Stimulated activated naive CD8-positive, alpha-beta T cell treated with anti-CD3 and anti-CD28 coated beads, Interleukin-15, Interleukin-2, amounts not matched to agents 100 U/mL and 50 U/mL, for 24 hours (primary cell): ENCODE measurements at regions not wholly inside any gene's neighbourhood (a gene's known extent, or its start where the extent isn't known, plus 50 kb on each side); places are given as distances from the start of the nearest gene placed in this dataset.
"Not testable (repeated sequence)": the region's sequence is repeated elsewhere in the genome, so short reads cannot be mapped to it uniquely, and the experiment has no call there.

Source experiments
- ATAC-seq: fragments of 150-1000 bp; cut with Tn5 transposase; one replicate; pipeline ENCODE4 v1.10.0; 2021
- DNase-seq: peaks from one replicate; pipeline ENCODE4 v3.0.0; 2021

DNA sequence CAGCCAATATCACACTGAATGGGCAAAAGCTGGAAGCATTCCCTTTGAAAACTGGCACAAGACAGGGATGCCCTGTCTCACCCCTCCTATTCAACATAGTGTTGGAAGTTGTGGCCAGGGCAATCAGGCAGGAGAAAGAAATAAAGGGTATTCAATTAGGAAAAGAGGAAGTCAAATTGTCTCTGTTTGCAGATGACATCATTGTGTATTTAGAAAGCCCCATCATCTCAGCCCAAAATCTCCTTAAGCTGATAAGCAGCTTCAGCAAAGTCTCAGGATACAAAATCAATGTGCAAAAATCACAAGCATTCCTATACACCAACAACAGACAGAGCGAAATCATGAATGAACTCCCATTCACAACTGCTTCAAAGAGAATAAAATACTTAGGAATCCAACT lies 223.2 kb downstream of the MEX3B start:
- not testable (repeated sequence) for ATAC-seq, DNase-seq

DNA sequence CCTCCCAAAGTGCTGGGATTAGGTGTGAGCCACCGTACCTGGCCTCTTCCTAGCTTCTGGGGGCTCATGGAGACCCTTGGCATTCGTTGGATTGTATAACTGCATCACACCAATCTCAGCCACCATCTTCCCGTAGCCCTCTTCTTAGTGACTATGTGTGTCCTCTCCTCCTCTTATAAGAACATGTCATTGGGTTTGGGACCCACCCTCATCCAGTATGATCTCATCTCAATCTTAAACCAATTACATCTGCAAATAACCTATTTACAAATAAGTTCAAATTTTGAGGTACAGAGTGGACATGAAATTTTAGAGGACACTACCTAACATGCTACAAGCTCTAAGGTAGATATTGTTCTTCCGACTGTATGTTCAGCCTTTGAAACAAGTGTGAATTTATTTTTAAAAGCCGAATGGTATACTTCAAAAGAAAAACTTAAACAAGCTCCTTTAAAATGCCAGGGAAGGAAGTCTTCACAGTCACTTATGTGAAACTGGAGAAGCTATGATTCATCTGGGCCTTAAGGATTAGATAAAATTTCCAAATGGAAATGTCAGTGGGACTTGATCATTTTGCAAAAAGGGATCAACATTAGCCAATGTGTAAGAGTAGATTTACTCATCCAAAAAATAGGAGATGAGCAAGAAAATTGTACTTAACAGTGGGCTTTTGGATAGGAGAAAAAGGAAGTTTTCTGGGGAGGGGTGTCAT lies 225.7 kb downstream of the MEX3B start:
- DNase-seq (no peak), ATAC-seq (no peak)

DNA sequence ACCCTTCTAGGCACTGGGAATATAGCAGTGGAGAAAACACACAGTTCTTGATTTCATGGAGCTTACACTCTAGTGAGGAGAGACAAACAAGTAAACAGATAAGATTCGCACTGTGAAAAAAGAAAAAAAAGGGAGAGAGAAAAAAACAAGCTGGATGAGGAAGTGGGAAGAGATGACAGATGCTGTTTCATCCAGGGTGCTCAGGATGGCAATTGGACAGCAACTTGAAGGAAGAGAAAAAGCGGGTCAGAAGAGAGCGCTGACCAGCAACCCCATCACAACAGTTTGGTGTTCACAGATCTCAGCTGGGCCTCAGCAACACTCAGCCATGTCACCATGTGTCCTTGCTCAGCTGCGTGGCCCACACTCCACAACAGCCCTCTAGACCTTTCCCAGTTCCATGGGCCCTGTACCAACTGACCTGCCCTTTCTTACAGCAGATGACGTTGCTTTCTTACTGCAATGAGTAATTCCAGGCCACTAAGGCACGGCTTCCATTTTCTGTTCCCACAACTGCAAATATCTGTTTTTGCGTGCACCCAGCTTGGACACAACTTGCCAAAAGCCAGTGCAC lies 230.8 kb downstream of the MEX3B start:
- ATAC-seq (no peak), DNase-seq (no peak)

DNA sequence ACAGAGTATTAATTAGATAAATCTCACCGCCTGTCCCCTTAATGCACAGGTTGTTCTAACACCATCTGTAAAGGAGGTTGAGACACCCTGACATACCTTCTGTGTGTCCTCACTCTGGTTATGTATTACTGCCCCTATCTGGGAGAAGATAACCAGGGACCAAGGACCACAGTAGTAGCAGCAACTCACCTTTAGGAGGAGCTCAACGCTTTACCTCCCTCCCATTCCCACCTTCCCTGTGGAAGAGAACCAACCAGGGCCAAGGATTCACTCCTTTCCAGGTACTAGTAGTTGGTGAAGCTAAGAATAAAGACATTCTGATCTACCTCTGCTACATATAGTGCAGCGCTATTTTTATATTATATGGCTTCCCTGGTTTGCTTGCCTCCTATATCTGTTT lies 232.6 kb downstream of the MEX3B start:
- ATAC-seq: no peak

DNA sequence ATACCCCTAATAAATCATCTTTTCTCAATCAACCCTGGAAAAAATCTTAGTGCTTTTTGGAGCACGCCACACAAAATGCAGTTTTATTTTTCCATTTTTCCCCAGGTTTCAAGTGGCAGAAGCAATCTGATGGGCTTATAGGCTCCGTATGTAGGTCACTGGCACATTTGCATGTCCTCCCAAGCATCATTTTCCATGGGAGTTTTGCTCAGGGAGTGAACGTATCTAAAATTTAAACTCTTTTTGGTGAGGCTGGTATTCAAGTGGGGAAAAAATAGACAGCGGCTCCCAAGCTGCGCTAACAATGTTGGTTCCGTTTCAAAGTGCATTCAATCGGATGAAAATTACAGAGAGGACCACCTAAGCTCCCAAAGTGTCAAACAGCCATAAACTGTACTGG lies 233.4 kb downstream of the MEX3B start:
- ATAC-seq (no peak), DNase-seq (no peak)

More for the DNA sequence above, 232.6 kb downstream of the MEX3B start:
- DNase-seq: no peak

DNA sequence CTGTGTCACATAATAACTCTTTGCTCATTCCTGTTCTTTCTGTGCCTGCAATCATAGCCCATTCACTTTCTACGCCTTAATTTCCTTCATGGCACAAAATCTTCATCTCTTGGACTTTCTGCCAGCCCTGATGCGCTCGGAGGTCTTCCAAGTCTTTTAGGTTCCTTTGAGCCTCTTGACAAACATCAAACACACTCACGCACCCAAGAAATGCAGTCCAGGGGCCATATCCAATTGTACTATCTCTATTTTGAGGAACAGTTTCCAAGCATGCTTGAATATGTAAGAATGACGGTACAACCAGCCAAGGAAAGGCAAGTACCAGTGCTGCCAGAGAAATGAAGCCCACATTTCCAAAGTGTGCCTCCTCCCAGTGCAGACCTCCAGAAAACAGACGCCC lies 234.1 kb downstream of the MEX3B start:
- DNase-seq (no peak), ATAC-seq (no peak)

DNA sequence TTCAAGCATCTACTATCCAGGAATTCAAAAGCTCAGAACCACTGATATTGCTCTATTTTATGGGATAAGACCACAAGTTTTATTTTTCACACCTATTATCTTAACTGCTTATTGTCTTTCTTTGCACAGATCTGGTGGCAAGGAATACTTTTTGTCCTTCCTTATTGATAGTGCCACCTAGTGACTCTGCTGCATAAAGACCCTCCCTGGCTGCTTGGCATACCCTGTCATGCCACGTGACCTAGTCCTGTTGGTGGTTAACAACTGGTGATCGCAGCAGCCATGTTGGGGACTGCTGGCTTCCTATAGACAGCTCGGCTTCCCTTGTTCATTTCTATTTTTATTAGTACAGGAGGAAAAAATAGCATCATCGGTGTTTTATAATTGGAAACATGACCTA lies 236.3 kb downstream of the MEX3B start:
- peak; percentile 40 for ATAC-seq
- DNase-seq: peak; percentile 7

DNA sequence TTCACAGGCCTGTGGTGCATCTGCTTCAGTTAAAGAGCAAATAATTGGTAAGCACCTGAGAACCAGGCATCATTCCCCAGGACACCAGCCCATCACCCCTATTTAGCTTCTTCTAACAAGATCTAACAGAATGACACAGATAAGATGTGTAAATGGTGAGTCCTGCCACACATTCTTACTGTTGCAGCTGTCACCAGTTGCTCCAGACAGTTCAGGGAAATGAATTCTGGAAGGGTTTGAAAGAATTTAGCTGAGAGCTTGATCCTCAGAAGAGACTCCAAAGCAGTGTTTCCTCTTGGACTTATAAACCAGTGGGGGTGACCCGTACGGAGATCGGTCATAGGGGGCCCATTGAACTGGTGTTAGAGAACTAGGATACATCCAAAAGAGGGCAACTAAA lies 238.0 kb downstream of the MEX3B start:
- ATAC-seq: no peak
- DNase-seq: no peak

DNA sequence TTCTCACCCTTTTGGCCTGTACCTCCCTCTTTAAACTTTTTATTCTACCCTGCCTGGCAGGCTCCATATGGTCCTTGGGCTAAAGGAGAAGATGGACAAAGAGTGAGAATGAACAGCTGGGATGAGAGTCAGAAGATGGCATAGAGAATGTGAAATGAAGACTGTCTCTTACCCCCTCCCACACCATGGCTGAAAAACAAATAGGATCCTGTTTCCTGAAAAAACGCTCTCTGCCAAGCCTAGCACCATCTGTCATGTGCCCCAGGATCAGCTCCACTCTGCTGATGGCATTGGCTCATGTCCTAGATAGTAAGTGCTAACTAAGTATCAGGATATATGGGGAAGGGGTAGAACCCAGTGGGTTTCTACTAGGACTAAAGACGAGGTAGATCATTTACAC lies 238.6 kb downstream of the MEX3B start:
- DNase-seq: no peak
- no peak for ATAC-seq

DNA sequence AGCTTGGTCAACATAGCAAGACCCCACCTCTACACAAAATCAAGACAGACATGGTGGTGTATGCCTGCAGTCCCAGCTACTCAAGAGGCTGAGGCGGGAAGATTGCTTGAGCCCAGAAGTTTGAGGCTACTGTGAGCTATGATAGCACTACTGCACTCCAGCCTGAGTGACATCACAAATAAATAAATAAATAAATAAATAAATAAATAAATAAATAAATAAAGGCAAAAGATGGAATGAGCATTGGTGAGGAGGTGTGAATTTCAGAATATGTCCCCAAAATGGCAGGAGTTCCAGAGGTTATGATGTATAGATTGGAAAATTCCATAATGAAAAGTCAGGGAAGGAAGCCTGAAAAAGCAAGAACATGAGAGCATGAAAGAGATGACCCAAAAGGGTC lies 249.9 kb downstream of the MEX3B start:
- no peak for ATAC-seq
- DNase-seq: no peak

DNA sequence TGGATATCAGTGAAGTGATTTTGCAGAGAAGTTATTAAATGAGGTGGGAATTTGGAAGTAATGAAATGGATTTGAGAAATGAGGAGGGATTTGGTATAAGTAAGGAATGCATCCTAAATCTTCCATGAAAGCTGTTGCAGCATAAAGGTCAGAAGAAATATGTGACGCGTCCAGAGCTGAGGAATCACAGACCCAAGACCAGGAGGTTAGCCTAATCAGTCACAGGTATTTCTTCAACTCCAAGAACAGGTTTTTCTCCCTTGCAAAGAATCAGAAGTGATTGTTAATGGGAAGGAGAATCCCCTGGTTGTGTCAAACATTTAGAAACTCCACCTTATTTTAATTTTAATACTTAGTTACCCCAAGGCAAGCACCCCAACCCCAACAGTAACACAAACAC lies 253.2 kb downstream of the MEX3B start:
- ATAC-seq (no peak), DNase-seq (no peak)

DNA sequence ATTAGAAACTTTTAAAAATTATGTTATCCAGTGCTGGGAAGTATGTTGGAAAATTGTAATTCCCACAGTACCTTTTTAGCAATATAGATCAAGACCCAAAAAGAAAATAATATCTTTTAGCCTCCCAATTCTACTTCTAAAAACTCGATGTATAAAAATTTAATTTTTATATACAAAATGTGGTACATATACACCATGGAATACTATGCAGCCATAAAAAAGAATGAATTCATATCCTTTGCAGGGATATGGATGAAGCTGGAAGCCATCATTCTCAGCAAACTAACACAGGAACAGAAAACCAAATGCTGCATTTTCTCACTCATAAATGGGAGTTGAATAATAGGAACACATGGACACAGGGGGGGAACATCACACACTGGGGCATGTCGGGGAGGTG lies 254.5 kb downstream of the MEX3B start:
- not testable (repeated sequence) for ATAC-seq, DNase-seq

DNA sequence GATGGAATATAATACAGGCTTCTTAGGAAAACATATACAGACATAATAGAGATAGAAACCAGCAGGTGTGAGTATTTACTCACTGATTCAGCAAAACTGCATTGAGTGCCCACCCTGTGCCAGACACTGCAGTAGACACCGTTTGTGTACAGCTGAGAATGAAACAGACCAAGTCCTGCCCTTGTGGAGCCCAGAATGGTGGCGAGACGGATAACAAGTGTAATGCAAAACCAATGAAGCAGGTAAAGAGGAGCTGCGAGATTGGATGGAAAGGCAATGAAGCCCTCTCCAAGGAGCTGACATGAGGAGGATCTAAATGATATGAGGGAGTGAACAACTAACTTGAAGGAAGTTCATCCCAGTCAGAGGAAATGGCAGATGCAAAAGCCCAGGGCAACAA lies 256.4 kb downstream of the MEX3B start:
- no peak for DNase-seq
- no peak for ATAC-seq

DNA sequence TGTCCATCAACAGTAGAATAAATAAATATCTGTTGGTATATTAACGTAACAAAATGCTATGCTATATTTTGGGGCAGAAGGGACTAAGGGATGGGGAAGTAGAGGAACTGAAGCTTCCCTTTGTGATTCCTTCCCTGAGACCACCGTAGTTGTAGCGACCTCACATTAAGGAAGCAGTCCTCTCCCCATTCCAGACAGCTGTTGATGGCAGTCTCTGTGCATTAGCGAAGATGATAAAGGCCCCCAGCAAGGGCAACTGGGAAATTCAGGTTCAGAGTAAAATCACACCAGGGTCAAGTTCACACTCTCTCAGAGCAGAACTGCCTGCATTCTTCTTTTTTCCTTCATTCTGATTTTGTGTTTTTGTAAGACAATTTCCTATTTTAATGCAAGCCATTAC lies 259.0 kb downstream of the MEX3B start:
- ATAC-seq (no peak), DNase-seq (no peak)

DNA sequence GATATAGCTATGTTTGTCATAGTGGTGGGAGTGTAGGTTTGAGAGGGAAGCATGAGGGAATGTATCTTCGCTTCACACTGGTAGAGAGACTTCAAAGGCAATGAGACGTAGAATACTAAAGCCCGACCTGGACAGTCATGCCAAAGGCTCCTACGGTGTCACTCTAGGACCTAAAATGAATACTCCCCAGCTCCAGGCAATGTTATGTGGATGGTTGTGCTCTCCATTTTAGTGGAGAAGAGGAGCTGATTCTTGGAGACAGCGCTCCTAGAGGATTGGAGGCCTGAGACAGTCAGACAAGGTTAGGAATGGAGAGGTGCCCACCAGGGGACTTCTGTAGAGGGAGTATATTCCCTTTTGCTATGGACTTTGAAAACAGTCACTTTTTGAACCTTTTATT lies 260.1 kb downstream of the MEX3B start:
- no peak for DNase-seq
- ATAC-seq: no peak

DNA sequence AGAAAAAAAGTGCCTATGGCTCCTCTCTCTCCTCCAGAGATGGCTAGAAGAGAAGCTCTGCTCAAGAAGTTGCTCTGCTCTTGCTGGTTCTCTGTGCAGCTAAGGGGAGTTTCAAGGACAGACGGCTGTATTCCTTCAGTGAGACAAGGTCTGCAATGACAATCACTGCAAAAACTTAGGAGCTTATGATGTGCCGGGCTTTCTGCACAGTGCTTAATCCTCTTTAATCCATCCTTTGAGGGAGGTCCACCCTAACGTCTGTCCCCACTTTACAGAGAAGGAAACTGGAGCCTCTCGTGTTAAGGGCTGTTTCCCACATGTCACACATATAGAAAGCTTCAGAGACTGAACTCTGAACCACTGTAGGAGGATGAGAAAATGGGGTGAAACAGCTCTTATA lies 260.6 kb downstream of the MEX3B start:
- ATAC-seq (no peak), DNase-seq (no peak)

DNA sequence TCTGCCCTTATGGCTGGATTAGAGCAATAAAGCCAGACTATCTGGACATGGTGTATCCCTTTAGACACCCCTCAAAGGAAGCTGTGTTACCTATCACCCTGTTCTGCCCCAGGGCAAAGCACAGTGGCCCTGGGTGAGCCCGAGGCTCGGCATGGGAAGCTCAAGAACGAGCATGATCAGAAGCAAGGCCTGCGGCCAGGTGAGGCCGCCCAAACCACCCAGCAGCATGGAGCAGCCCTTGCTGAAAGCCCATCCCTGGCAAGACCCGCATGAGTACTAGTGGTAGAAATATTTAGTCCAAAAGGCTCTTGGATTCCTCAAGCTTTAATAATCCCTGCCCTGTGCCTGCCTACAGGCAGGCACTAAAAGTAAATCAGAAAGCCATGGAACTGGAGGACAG lies 261.1 kb downstream of the MEX3B start:
- DNase-seq (no peak), ATAC-seq (no peak)

DNA sequence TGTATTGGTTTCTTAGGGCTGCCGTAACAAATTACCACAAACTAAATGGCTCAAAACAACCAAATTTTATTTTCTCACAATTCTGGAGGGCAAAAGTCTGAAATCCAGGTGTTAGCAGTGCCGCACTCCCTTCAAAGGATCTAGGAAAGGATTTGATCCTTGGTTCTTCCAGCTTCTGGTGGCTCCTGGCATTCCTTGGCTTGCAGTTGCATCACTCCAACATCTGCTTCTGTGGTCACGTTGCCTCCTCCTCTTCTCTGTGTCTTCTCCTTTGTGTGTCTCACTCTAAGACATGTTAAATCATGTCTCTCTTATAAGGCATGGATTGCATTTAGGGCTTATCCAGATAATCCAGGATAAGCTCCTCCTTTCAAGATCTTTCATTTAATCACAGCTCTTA lies 262.2 kb downstream of the MEX3B start:
- no peak for DNase-seq
- ATAC-seq: no peak

DNA sequence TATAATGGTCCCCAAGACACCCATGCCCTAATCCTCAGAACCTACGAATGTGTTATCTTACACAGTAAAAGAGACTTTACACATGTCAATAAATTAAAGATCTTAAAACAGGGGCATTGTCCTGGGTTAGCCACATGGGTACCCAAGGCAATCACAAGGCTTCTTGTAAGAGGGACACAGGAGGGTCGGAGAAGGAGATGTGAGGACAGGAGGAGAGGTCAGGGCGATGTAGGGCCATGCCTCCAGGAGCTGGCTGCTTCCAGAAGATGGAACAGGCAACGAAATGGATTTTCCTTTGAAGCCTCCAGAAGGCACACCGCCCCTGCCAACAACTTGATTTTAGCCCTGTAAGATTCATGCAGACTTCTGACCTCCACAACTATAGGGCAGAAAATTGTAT lies 262.7 kb downstream of the MEX3B start:
- DNase-seq: no peak
- no peak for ATAC-seq

DNA sequence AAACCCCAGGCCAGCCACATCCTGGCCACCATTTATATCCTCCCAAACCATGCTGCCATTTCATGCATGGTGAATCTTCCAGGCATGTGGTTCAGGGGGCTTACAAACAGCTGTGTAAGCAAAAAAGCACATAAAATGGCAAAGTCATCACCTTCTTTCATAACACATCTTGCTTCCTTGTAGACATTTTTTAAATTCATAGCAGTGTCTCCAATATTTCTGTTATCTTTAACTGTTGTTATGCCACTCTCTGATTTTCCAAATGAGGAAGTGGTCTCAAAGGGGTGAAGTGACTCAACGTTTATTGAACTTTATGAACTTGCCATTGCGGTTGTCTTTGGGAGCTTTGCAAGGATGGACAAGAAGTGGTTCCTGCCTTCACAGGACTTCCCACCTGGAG lies 264.4 kb downstream of the MEX3B start:
- DNase-seq (no peak), ATAC-seq (no peak)

DNA sequence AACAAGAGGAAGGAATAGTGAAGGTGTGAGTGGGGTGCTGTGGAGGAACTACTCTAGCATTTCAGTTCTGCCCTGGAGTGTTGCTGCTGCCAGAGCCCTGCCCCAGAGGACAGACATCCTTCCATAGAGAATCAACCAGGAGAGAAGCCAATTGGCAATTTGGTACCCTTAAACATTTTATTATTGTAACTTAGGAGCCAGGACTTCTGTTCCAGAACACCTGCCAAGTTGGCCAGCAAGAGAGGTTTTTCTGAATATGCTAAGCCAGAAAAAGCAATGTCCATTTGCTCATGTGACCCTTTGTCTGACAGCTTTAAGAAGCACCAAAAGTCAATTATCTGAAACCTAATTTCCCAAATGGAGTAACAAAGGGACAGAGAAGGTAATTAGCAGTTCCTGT lies 264.9 kb downstream of the MEX3B start:
- ATAC-seq (no peak), DNase-seq (no peak)

DNA sequence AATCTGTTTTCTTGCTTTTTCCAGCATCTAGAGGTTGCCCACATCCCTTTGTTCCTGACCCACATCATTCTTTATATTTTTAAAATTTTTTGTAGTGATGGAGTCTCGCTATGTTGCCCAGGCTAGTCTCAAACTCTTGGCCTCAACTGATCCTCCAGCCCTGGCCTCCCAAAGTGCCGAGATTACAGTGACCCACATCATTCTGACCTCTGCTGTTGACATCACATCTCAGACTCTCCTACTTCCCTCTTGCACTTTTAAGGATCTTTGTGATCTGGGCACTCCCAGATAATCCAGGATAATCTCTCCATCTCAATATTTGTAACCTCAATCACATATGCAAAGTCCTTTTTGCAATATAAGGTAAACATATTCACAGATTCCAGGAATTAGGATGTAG lies 266.6 kb downstream of the MEX3B start:
- no peak for ATAC-seq
- DNase-seq: no peak

DNA sequence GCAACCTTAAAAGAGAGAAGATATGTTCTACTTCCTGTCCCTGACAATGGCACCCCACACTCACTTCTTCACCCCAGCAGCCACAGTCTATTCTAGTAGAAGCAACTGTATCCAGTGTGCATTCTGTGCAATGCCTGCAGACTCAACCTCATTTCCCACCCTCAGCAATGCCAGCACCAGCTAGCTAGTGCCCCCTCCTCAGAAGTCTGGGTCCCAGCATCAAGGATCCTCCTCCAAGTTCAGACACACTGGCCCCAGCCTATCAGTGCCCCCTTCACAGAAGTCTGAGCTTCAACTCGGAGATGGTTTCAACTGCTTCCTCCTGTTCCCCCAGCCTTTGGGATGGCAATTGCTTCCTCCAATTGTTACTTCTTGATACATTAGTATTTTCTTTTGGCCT lies 268.3 kb downstream of the MEX3B start:
- ATAC-seq: no peak

DNA sequence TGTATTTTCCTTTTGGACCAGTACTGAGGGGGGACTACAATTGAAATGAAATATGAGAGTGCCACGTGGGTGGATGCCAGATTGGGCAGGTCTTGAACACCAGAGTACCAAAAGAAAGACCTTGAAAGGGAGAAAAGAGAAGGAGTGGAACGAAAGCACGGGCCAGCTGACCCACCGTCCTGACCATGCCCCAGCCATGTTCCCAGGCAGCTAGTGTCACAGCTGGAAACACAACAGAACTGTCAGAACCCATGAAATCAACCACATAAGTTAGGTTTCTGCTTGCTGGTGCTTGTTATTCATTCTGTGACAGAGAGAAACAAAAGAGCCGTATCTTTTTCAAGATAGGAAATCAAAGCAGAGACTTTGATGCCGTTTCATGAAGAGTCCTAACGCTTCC lies 268.8 kb downstream of the MEX3B start:
- DNase-seq (no peak), ATAC-seq (no peak)

More for the DNA sequence above, 268.3 kb downstream of the MEX3B start:
- no peak for DNase-seq
